ENCODE measurements at regions not wholly inside any gene's neighbourhood (a gene's known extent, or its start where the extent isn't known, plus 50 kb on each side); places are given as distances from the start of the nearest gene placed in this dataset.

DNA sequence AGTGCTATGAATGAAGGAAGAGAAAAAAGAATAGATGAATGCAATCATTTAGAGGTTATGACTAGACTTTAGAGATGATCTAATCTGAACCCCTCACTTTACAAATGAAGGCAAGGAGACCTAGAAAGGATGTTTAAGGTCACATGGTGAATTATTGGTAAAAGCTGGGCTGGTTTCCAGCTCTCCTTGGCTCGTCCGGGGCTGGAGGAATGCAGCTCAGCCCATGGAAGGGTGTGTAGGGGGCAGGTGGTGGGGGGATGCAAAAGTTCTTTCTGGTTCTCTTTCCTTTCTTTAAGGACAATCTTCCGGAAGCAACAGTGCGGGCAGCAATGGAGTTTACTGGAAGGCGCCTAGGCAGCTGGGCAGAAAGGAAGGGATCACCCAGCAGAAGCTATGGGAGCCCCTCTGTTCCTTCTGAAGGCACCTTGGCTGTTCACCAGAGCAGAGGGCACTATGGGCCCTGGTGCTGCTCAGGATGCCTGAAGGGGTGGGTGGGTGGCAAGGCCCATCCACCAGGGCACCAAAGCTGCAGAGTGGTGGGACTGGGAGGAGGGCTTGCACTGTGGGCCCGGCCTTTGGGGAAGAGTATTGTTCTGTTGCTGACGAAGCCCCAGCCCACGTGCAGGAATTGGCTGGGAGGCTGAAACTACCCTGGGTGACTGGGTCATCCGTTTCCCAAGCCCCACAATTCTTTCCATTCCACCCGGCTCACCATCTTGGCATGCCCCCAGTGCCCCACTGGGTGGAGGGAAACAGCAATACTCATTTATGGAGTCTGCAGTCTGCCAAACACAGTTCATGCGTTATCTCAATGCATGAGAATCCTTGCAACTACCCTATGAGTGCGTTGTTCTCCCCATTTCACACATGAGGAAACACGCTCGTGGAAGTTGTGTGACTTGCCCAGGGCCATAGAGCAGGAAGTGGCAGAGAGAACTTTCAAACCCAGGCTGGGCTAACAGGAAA lies 78.2 kb downstream of the IRF2BPL start:
- no peak for ATAC-seq (ENCODE audit: low read depth)
- Histone ChIP-seq H3K9me3 (ENCODE audit: control extremely low read depth in 1 of 3, control insufficient read depth in 2 of 3, insufficient read depth in 1 of 3, low read length in 2 of 3) (no peaks in the 10 kb centered on the region), H3K9ac (ENCODE audit: low read length) (no peak overlapping the region), H3K27me3 (replicated peaks in 1 of 4; ENCODE audit: control extremely low read depth in 1 of 4, control insufficient read depth in 3 of 4, insufficient read depth in 4 of 4, low read length in 3 of 4) (no peaks in the 10 kb centered on the region), H3K4me3 (ENCODE audit: control extremely low read depth in 1 of 5, extremely low read depth in 1 of 5, insufficient read depth in 1 of 5, low read depth in 2 of 5, low read length in 4 of 5) (no peak overlapping the region), H3K79me2 (ENCODE audit: control insufficient read depth, insufficient read depth, low read length) (peaks cover 3% of the 10 kb centered on the region), H3K27ac (ENCODE audit: low read length in 2 of 2) (no peak overlapping the region), H3K36me3 (replicated peaks in 1 of 2; ENCODE audit: control extremely low read depth in 1 of 2, control insufficient read depth in 1 of 2, extremely low read depth in 1 of 2, insufficient read depth in 2 of 2, low read length in 1 of 2) (no peaks in the 10 kb centered on the region), H3K4me1 (ENCODE audit: control insufficient read depth in 2 of 2, insufficient read depth in 2 of 2, low read length in 2 of 2) (peaks cover 27 to 35% of the 10 kb centered on the region in 2 donors), H4K20me1 (ENCODE audit: control insufficient read depth, insufficient read depth, low read length, poor library complexity, severe bottlenecking) (no peaks in the 10 kb centered on the region), H3K4me2 (replicated peaks; ENCODE audit: low read depth, low read length, poor library complexity, severe bottlenecking) (no peak overlapping the region), H2AFZ (ENCODE audit: insufficient read depth, low read depth, low read length, poor library complexity, severe bottlenecking) (no peak overlapping the region)
- intact Hi-C loops (cut with micrococcal nuclease): no loop called here
- Mint-ChIP-seq H3K27me3 (no peaks in the 10 kb centered on the region), H3K27ac (no peak overlapping the region), H3K4me3 (no peak overlapping the region), H3K9me3 (ENCODE audit: insufficient read depth) (no peaks in the 10 kb centered on the region), H3K4me1 (peaks cover 29% of the 10 kb centered on the region)
- no peak for TF ChIP-seq EZH2 (IDR thresholded peaks at IDR 0.05; ENCODE audit: borderline replicate concordance, insufficient read depth, low read depth, low read length, poor library complexity, severe bottlenecking)
- TF ChIP-seq, protein P1, sequence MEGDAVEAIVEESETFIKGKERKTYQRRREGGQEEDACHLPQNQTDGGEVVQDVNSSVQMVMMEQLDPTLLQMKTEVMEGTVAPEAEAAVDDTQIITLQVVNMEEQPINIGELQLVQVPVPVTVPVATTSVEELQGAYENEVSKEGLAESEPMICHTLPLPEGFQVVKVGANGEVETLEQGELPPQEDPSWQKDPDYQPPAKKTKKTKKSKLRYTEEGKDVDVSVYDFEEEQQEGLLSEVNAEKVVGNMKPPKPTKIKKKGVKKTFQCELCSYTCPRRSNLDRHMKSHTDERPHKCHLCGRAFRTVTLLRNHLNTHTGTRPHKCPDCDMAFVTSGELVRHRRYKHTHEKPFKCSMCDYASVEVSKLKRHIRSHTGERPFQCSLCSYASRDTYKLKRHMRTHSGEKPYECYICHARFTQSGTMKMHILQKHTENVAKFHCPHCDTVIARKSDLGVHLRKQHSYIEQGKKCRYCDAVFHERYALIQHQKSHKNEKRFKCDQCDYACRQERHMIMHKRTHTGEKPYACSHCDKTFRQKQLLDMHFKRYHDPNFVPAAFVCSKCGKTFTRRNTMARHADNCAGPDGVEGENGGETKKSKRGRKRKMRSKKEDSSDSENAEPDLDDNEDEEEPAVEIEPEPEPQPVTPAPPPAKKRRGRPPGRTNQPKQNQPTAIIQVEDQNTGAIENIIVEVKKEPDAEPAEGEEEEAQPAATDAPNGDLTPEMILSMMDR (IDR thresholded peaks at IDR 0.05): no peak
- 96% methylated on average over 12 of the region's 14 CpGs for WGBS (ENCODE audit: insufficient coverage)
- POLR2A ChIA-PET: interaction anchor here (0.6 kb wide), 1 partner anchor 112 kb away, joined by 3 read pairs; no protein-coding TSS in a partner anchor
- DNase-seq: no peak
- CTCF ChIA-PET: interaction anchor here (1.0 to 5.7 kb wide), 4 partner anchors 29 to 104 kb away, joined by 3 to 63 read pairs (median 10); no protein-coding TSS in a partner anchor

DNA sequence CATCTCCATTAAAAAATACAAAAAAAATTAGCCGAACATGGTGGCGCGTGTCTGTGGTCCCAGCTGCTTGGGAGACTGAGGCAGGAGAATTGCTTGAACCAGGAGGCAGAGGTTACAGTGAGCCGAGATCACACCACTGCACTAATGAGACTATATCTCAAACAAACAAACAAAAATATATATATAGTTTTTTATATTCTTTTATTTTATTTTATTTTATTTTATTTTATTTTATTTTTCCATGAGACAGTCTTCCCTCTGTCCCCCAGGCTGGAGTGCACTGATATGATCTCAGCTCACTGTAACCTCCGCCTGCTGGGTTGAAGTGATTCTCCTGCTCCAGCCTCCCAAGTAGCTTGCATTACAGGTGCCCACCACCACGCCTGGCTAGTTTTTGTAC lies 79.5 kb downstream of the IRF2BPL start:
- Mint-ChIP-seq H3K27ac (no peak overlapping the region), H3K27me3 (no peaks in the 10 kb centered on the region), H3K4me3 (no peak overlapping the region), H3K4me1 (peaks cover 23% of the 10 kb centered on the region), H3K9me3 (ENCODE audit: insufficient read depth) (no peaks in the 10 kb centered on the region)
- no peak for DNase-seq
- no peak overlapping the region for H3K4me3 ChIP-seq (ENCODE audit: control extremely low read depth in 1 of 5, extremely low read depth in 1 of 5, insufficient read depth in 1 of 5, low read depth in 2 of 5, low read length in 4 of 5)
- no peak overlapping the region for H3K9ac ChIP-seq (ENCODE audit: low read length)
- no peak for ATAC-seq (ENCODE audit: low read depth)
- ChIA-PET CTCF (interaction anchor here (0.6 to 5.7 kb wide), 7 partner anchors 13 to 116 kb away, joined by 3 to 63 read pairs (median 11); no protein-coding TSS in a partner anchor), POLR2A (interaction anchor here (0.6 to 1.1 kb wide), 2 partner anchors 12 to 80 kb away, joined by 3 read pairs; no protein-coding TSS in a partner anchor)
- WGBS (ENCODE audit: insufficient coverage): 100% methylated on average over 2 of the region's 6 CpGs
- intact Hi-C loops (cut with micrococcal nuclease): loop anchor here (5.0 kb wide), 1 partner anchor 33 kb away; no protein-coding TSS in a partner anchor
- no peaks in the 10 kb centered on the region for H3K9me3 ChIP-seq (ENCODE audit: control extremely low read depth in 1 of 3, control insufficient read depth in 2 of 3, insufficient read depth in 1 of 3, low read length in 2 of 3)
- no peak overlapping the region for H3K4me2 ChIP-seq (replicated peaks; ENCODE audit: low read depth, low read length, poor library complexity, severe bottlenecking)
- TF ChIP-seq, protein P1 (IDR thresholded peaks at IDR 0.05): no peak
- TF ChIP-seq EZH2 (IDR thresholded peaks at IDR 0.05; ENCODE audit: borderline replicate concordance, insufficient read depth, low read depth, low read length, poor library complexity, severe bottlenecking): no peak
- no peaks in the 10 kb centered on the region for H3K36me3 ChIP-seq (replicated peaks in 1 of 2; ENCODE audit: control extremely low read depth in 1 of 2, control insufficient read depth in 1 of 2, extremely low read depth in 1 of 2, insufficient read depth in 2 of 2, low read length in 1 of 2)
- H3K79me2 ChIP-seq (ENCODE audit: control insufficient read depth, insufficient read depth, low read length): peaks cover 3% of the 10 kb centered on the region
- H3K4me1 ChIP-seq (ENCODE audit: control insufficient read depth in 2 of 2, insufficient read depth in 2 of 2, low read length in 2 of 2): peaks cover 19 to 25% of the 10 kb centered on the region in 2 donors
- no peak overlapping the region for H3K27ac ChIP-seq (ENCODE audit: low read length in 2 of 2)
- no peaks in the 10 kb centered on the region for H3K27me3 ChIP-seq (replicated peaks in 1 of 4; ENCODE audit: control extremely low read depth in 1 of 4, control insufficient read depth in 3 of 4, insufficient read depth in 4 of 4, low read length in 3 of 4)
- H2AFZ ChIP-seq (ENCODE audit: insufficient read depth, low read depth, low read length, poor library complexity, severe bottlenecking): no peak overlapping the region
- H4K20me1 ChIP-seq (ENCODE audit: control insufficient read depth, insufficient read depth, low read length, poor library complexity, severe bottlenecking): no peaks in the 10 kb centered on the region
